ENCODE measurements at regions not wholly inside any gene's neighbourhood (a gene's known extent, or its start where the extent isn't known, plus 50 kb on each side); places are given as distances from the start of the nearest gene placed in this dataset.

GRCh38 chr2:236744716-236745115 lies 175.1 kb downstream of the ACKR3 start:
- no peak for DNase-seq (ENCODE audit: low read depth, low spot score)

GRCh38 chr2:236745420-236746210 lies 176.0 kb downstream of the ACKR3 start:
- DNase-seq (ENCODE audit: low read depth, low spot score): peak; percentile 94

DNA sequence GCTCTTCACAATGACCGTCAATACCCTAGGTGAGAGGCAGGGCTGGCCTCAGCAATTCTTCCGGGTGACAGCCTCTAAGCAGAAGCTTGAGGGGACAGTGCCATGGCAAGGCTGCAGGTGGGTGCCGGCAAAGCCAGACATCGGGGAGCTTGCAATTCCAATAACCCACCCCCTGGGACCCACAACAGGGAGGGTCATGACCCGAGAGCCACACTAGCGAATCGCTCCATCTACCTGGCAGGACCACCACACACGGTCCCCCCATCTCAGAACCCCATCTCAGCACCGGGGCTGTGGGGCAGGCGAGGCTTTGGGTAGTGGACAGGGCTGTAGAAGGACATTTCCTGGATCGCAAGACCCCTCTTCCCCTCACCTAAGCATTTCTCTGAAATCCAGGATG lies 177.2 kb downstream of the ACKR3 start:
- no peak for DNase-seq (ENCODE audit: low read depth, low spot score)

DNA sequence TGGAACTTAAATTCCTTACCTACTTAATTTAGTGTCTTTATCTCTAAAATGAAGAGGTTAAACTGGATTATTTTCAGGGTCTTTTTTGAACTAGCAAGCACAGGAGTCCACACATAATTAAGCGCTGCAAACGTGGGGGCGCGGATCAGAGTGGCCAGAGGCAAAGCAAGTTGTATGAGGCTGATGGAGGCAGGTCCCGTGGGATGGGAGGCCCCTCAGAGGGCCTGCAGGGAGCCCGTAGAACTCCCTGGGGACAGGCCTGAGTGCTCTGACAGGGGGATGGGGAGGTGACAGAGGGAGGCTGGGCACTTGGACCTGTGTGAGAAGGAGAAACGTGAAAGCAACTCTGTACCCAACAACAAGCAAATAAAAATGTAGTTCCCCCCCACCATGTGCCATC lies 177.8 kb downstream of the ACKR3 start:
- no peak for DNase-seq (ENCODE audit: low read depth, low spot score)

GRCh38 chr2:236747925-236748324 lies 178.3 kb downstream of the ACKR3 start:
- no peak for DNase-seq (ENCODE audit: low read depth, low spot score)

DNA sequence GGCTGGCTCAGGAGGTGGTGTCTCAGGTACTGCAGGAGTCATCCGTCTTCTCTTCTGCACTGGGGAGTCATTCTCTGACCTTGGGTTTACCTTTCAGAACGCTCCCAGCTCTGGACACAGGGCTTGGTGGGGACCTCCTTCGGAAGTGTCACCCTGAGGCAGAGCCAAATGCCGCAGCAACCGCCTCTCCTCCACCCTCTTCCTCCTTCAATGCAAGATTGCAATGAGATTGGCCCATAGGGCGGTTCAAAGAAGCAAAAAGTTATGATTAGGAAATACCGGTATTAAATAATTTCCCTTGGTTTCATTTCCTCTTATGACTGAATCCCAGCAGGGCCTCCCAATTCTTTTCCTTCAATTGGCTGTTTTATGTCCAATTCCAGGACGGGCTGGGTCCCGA lies 178.8 kb downstream of the ACKR3 start:
- DNase-seq (ENCODE audit: low read depth, low spot score): no peak

DNA sequence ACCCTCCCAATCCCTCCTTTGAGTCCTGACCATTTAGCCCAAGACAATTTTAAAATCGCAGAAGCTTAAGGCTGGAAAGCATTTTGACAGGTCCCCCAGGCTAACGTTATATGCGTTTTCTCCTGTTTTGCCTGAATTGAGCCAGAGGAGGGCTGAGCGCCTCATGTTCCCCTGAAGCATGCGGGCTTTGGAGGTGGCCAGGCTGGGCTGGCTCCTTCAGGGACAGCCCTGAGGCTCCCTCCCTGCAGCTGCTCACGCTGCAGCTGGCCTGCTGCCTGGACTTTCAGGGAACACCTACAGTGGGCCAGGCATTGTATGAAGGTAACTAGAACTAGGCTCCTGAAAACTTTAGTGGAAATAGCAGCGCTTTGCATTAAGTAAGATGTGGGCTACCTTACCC lies 179.2 kb downstream of the ACKR3 start:
- peak; percentile 60 for DNase-seq (ENCODE audit: low read depth, low spot score)

DNA sequence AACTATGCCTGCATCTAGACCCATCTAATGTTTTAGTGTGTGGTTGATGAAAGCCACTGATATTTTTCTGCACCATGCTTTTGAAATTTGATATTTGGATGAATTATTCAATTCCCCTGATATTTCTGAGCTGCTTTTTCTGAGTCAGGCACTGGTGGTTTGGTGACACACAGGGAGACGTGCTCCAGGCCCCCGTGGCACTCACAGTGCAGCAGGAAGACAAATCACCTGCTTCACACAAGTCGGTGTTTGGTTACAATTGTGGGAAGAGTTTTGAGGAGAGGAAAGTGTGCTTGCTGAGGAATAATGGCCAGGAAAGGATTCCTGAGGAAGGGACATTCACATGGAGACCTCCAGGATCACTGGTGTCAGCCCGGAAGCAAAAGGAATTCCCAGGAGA lies 179.7 kb downstream of the ACKR3 start:
- DNase-seq (ENCODE audit: low read depth, low spot score): peak; percentile 75

- peak; percentile 28 for DNase-seq (ENCODE audit: low read depth, low spot score)
These were observed 182.5 kb downstream of the ACKR3 start for GRCh38 chr2:236752096-236752495.

- no peak for DNase-seq (ENCODE audit: low read depth, low spot score)
These were observed 184.1 kb downstream of the ACKR3 start for GRCh38 chr2:236753606-236754270.

DNA sequence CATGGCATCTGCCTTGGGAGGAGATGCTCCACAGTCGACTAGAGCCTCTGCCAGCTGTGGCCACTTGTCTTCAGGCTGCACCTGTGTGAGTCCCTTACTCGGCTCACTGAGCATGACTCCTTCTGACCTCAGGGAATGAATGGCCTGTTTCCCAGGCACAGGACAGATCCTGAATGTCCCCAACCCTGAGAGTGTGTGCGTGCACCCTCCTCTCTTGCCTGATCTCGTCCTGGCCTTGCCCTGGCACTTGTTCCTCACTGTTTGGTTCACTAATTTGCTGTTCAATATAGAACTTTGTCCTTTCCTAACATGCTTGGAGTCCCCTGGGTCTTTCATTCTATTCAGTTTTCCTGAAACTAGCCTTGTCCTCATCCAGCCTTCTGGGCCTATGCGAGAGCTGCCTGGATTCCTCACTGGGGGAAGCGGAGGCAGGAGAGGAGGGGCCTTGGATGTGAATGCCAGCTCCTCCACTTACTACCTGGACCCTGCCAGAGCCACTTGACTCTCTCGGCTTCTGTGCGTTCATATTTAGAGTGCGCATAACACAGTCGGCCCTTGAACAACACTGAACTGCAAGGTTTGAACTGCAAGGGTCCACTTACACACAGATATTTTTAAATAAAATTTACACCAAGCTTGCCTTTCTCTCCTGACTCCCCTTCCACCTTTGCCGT lies 184.8 kb downstream of the ACKR3 start:
- DNase-seq (ENCODE audit: low read depth, low spot score): no peak

- no peak for DNase-seq (ENCODE audit: low read depth, low spot score)
These were observed 185.7 kb downstream of the ACKR3 start for GRCh38 chr2:236755278-236755840.

DNA sequence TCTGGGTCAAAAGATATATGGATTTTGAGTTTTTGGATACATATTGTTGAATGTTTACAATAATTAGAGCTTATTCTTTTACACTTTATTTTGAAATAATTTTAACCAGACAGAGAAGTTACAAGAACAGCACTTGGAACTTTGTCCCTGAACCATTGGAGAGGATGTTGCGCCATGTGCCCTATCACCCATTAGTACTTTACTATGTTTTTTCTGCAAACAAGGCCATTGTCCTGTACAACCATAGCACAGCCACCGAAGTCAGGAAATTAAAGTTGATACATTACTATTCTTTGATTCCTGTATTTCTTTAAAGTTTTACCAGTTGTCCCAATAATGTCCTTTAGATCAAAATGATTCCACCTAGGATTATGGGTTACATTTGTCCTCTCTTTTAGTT lies 188.8 kb downstream of the ACKR3 start:
- DNase-seq (ENCODE audit: low read depth, low spot score): no peak

DNA sequence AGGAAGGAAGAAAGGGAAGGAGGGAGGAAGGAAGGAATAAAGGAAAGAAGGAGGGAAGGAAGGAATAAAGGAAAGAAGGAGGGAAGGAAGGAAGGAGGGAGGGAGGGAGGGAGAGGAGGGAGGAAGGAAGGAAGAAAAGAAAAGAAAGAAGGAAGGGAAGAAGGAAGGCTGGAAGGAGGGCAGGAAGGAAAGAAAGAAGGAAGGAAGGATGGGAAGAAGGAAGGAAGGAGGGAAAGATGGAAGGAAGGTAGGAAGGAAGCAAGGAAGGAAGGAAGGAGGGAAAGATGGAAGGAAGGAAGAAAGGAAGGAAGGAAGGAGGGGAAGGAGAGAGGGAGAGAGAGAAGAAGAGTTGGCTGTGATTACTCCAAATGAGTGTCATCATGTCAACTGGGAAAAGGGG lies 190.6 kb downstream of the ACKR3 start:
- no peak for DNase-seq (ENCODE audit: low read depth, low spot score)

DNA sequence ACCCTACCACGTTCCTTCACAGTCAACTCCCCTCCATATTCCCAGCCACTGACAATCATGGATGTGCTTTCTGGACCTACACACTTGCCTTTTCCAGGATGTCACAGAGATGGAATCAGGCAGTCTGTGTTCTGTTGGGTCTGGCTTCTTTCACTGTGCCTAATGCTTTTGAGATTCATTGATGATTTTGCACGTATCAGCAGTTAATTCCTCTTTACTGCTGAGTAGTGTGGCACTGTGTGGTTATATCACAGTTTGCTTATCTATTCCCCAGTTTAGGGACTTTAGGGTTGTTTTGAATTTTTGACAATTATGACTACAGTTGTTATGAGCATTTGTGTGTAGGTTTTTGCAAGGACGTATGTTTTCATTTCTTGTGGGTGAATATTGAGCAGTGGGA lies 191.7 kb downstream of the ACKR3 start:
- no peak for DNase-seq (ENCODE audit: low read depth, low spot score)

DNA sequence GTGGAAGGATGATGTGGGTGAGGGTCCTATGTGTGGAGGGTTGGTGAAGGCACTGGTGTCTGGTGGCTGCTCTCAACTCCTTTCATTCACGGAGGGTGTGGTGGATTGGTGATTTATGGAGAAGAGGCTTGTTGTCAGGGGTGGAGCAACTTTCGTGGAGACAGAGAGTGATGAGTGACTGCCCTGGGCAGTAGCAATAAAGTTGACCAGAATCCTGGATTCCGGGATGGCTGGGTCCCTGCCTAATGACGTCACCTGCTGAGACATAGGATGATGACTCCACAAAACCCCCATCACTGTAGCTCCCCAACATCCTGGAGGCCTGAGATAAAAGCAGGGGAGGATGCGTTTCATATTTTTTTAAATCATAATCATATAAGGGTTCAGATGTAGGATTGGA lies 193.0 kb downstream of the ACKR3 start:
- DNase-seq (ENCODE audit: low read depth, low spot score): no peak

- no peak for DNase-seq (ENCODE audit: low read depth, low spot score)
These were observed 194.2 kb downstream of the ACKR3 start for GRCh38 chr2:236763857-236764256.

GRCh38 chr2:236764716-236765115 lies 195.1 kb downstream of the ACKR3 start:
- DNase-seq (ENCODE audit: low read depth, low spot score): no peak

DNA sequence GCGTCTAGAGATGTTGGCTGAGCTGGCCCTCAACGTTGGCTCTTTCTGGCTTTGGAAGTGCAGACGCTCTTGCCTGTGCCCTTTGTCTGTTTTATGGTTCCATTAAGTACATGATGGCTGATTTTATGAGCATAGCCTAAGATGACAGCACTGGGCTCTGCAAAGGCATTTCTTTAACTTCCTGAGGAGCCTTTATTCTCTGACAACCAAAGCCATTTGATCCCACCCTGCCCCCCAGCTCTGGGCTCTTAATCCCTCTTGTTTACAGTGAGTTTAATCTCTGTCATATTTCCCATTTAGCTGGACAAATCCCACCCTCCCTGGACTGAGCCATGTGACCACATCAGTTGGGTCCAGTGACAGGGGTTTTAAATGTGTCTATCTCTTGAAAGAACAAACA lies 195.9 kb downstream of the ACKR3 start:
- no peak for DNase-seq (ENCODE audit: low read depth, low spot score)

DNA sequence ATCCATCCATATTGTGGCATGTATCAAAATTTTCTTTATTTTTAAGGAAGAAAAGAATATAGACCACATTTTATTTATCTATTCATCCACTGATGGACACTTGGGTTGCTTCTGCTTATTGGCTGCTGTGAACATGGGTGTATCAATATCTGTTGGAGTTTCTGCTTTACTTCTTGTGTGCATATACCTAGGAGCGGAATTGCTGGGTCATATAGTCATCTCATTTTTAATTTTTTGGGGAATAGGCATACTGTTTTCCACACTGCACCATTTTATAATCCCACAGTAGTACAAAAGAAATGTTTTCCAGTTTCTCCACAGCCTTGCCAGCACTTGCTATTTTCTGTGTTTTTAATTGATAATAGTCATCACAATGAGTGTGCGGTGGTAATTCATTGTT lies 197.2 kb downstream of the ACKR3 start:
- DNase-seq (ENCODE audit: low read depth, low spot score): no peak

GRCh38 chr2:236767941-236768340 lies 198.3 kb downstream of the ACKR3 start:
- DNase-seq (ENCODE audit: low read depth, low spot score): no peak

- DNase-seq (ENCODE audit: low read depth, low spot score): peak; percentile 93
These were observed 198.9 kb downstream of the ACKR3 start for GRCh38 chr2:236768393-236769140.
